GM13976 (cell line): ENCODE measurements at regions not wholly inside any gene's neighbourhood (a gene's known extent, or its start where the extent isn't known, plus 50 kb on each side); places are given as distances from the start of the nearest gene placed in this dataset.
A peak's percentile ranks its signal among the peaks of the same experiment; 100 is the strongest.

Experiments
- DNase-seq: peaks from one replicate; pipeline ENCODE4 v3.0.0; 2012; ENCODE audit warnings: low spot score
- CTCF ChIP-seq: IDR thresholded peaks from 2 replicates; pipeline ENCODE4 v1.5.1; 2012; ENCODE audit warnings: borderline replicate concordance, mild to moderate bottlenecking; ENCODE audit not compliant: insufficient read depth; ENCODE audit errors: extremely low read depth, missing control alignments, control extremely low read depth
- in situ Hi-C: fragments of 300-500 bp; cut with MboI; formaldehyde crosslinking; loops from one replicate; pipeline ENCODE4 v1.12.0; 2022; ENCODE audit warnings: low sequenced_read_pairs, mixed read lengths, inconsistent platforms; ENCODE audit not compliant: unreplicated experiment

- in situ Hi-C loops, result no loop called here
- TF ChIP-seq CTCF, result no peak
Observed at GRCh38 chr10:21021231-21021630, 124.1 kb upstream of the NEBL start.

GRCh38 chr10:21020545-21020944, 123.4 kb upstream of the NEBL start:
- peak; percentile 39 for DNase-seq
- in situ Hi-C loops, result no loop called here
- peak; percentile 40 for TF ChIP-seq CTCF

More at GRCh38 chr10:21021231-21021630, 124.1 kb upstream of the NEBL start:
- no peak for DNase-seq

GRCh38 chr10:21019436-21019835, 122.3 kb upstream of the NEBL start:
- no peak for DNase-seq
- in situ Hi-C loops, result no loop called here
- TF ChIP-seq CTCF, result no peak

GRCh38 chr10:21015851-21016250, 118.7 kb upstream of the NEBL start:
- no peak for DNase-seq
- no peak for TF ChIP-seq CTCF
- in situ Hi-C loops, result no loop called here

GRCh38 chr10:21014141-21014540, 117.0 kb upstream of the NEBL start:
- TF ChIP-seq CTCF, result no peak
- no peak for DNase-seq
- in situ Hi-C loops, result no loop called here

- in situ Hi-C loops, result no loop called here
- TF ChIP-seq CTCF, result no peak
- DNase-seq, result no peak
Observed at GRCh38 chr10:21011433-21012018, 114.4 kb upstream of the NEBL start.
